Activated CD8-positive, alpha-beta T cell treated with anti-CD3 and anti-CD28 coated beads for 36 hours (primary cell): ENCODE measurements at regions not wholly inside any gene's neighbourhood (a gene's known extent, or its start where the extent isn't known, plus 50 kb on each side); places are given as distances from the start of the nearest gene placed in this dataset.
"Not testable (repeated sequence)": the region's sequence is repeated elsewhere in the genome, so short reads cannot be mapped to it uniquely, and the experiment has no call there.

ENCODE experiments used
- ATAC-seq: fragments of 200-7000 bp; cut with Tn5 transposase; one replicate; pipeline ENCODE4 v1.10.0; 2021; ENCODE audit warnings: mild to moderate bottlenecking, moderate library complexity
- CTCF ChIA-PET: fragments of 350-600 bp; sonication (Branson Sonifier 250); formaldehyde crosslinking; loops from one replicate; lab custom pipeline; 2021; ENCODE audit warnings: antibody characterized with exemption; lab: Charles Lee
- POLR2A ChIA-PET: fragments of 350-600 bp; sonication (Branson Sonifier 250); formaldehyde crosslinking; loops from one replicate; lab custom pipeline; 2021; ENCODE audit warnings: antibody characterized with exemption; lab: Charles Lee
- DNase-seq: peaks from one replicate; pipeline ENCODE4 v3.0.0-alpha.2; 2020
- H3K27ac Mint-ChIP-seq: one replicate; pipeline ENCODE4 v1.8.0; 2021; ENCODE audit warnings: mild to moderate bottlenecking, mixed read lengths
- H3K27me3 Mint-ChIP-seq: one replicate; pipeline ENCODE4 v1.8.0; 2021; ENCODE audit warnings: mixed read lengths
- H3K36me3 Mint-ChIP-seq: one replicate; pipeline ENCODE4 v1.8.0; 2021; ENCODE audit warnings: low read depth, mixed read lengths
- H3K4me1 Mint-ChIP-seq: one replicate; pipeline ENCODE4 v1.8.0; 2021; ENCODE audit warnings: low read depth, mixed read lengths
- H3K4me3 Mint-ChIP-seq: one replicate; pipeline ENCODE4 v1.8.0; 2021; ENCODE audit warnings: mild to moderate bottlenecking, moderate library complexity, mixed read lengths
- H3K9me3 Mint-ChIP-seq: one replicate; pipeline ENCODE4 v1.8.0; 2021; ENCODE audit warnings: mixed read lengths
- CTCF ChIP-seq: fragments of 200-600 bp; IDR thresholded peaks from one replicate; pipeline ENCODE4 v1.8.0; 2022; ENCODE audit warnings: antibody characterized with exemption, mild to moderate bottlenecking
- intact Hi-C: fragments of 100-400 bp; cut with micrococcal nuclease; formaldehyde crosslinking; loops from one replicate; pipeline ENCODE4 v1.10.0; 2022

- ChIA-PET CTCF (no interaction called here), POLR2A (no interaction called here)
- Mint-ChIP-seq H3K4me1 (no peaks in the 10 kb centered on the region), H3K9me3 (peaks cover 4% of the 10 kb centered on the region), H3K36me3 (no peaks in the 10 kb centered on the region), H3K27ac (no peak overlapping the region), H3K27me3 (no peaks in the 10 kb centered on the region), H3K4me3 (no peak overlapping the region)
- intact Hi-C loops: no loop called here
- no peak for DNase-seq
- TF ChIP-seq CTCF: no peak
- ATAC-seq: no peak
Observed at GRCh38 chr7:84720456-84721097, 466.3 kb downstream of the SEMA3D start.

GRCh38 chr7:84714765-84715164 lies 472.1 kb downstream of the SEMA3D start:
- ChIA-PET CTCF (no interaction called here), POLR2A (no interaction called here)
- Mint-ChIP-seq H3K9me3 (no peaks in the 10 kb centered on the region), H3K4me1 (no peaks in the 10 kb centered on the region), H3K27ac (no peak overlapping the region), H3K27me3 (no peaks in the 10 kb centered on the region), H3K4me3 (no peak overlapping the region), H3K36me3 (no peaks in the 10 kb centered on the region)
- no peak for DNase-seq
- ATAC-seq: no peak
- intact Hi-C loops: no loop called here
- TF ChIP-seq CTCF: no peak

- CTCF ChIA-PET: interaction anchor here (0.7 kb wide), 1 partner anchor 24 kb away, joined by 3 read pairs; no protein-coding TSS in a partner anchor
- Mint-ChIP-seq H3K27ac (no peak overlapping the region), H3K4me1 (no peaks in the 10 kb centered on the region), H3K9me3 (no peaks in the 10 kb centered on the region), H3K4me3 (no peak overlapping the region), H3K27me3 (no peaks in the 10 kb centered on the region), H3K36me3 (no peaks in the 10 kb centered on the region)
- TF ChIP-seq CTCF: no peak
- DNase-seq: no peak
- intact Hi-C loops: no loop called here
- POLR2A ChIA-PET: no interaction called here
- no peak for ATAC-seq
Observed at GRCh38 chr7:84712374-84713121, 474.3 kb downstream of the SEMA3D start.

GRCh38 chr7:84710538-84710937 lies 476.3 kb downstream of the SEMA3D start:
- H3K27ac Mint-ChIP-seq, intact Hi-C loops, H3K36me3 Mint-ChIP-seq, POLR2A ChIA-PET, H3K9me3 Mint-ChIP-seq, DNase-seq, ATAC-seq, H3K4me1 Mint-ChIP-seq, H3K27me3 Mint-ChIP-seq, H3K4me3 Mint-ChIP-seq, CTCF ChIA-PET: not testable (repeated sequence)

GRCh38 chr7:84705706-84706105 lies 481.1 kb downstream of the SEMA3D start:
- Mint-ChIP-seq H3K27me3 (no peaks in the 10 kb centered on the region), H3K36me3 (no peaks in the 10 kb centered on the region), H3K4me1 (no peaks in the 10 kb centered on the region), H3K9me3 (no peaks in the 10 kb centered on the region), H3K27ac (no peak overlapping the region), H3K4me3 (no peak overlapping the region)
- POLR2A ChIA-PET: no interaction called here
- intact Hi-C loops: no loop called here
- DNase-seq (no peak), ATAC-seq (no peak)
- TF ChIP-seq CTCF: no peak
- CTCF ChIA-PET: no interaction called here
